ENCODE measurements at regions not wholly inside any gene's neighbourhood (a gene's known extent, or its start where the extent isn't known, plus 50 kb on each side); places are given as distances from the start of the nearest gene placed in this dataset.
A peak's percentile ranks its signal among the peaks of the same experiment; 100 is the strongest.

- DNase-seq (ENCODE audit: low spot score), result no peak
These were observed 249.3 kb upstream of the TGFBR2 start for GRCh38 chr3:30356866-30357753.

GRCh38 chr3:30357897-30358296, 248.5 kb upstream of the TGFBR2 start:
- no peak for DNase-seq (ENCODE audit: low spot score)

DNA sequence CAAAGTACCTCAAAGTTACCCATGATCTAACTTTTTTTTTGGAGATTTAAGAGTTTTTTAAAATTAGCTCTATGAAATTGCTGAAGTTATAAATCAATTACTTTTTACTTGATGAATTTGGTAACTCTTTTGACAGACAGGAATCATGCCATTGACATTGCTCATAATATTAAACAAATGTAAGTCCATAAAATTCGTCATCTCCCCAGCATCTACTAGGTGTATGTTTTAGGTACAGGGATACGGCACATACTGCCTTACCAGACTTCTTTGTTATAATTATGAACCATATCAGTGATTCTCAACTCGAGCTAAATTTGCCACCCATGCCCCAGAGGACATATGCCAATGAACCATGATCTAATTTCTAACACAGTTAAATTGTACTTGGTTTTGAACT, 247.5 kb upstream of the TGFBR2 start:
- DNase-seq (ENCODE audit: low spot score), result no peak

DNA sequence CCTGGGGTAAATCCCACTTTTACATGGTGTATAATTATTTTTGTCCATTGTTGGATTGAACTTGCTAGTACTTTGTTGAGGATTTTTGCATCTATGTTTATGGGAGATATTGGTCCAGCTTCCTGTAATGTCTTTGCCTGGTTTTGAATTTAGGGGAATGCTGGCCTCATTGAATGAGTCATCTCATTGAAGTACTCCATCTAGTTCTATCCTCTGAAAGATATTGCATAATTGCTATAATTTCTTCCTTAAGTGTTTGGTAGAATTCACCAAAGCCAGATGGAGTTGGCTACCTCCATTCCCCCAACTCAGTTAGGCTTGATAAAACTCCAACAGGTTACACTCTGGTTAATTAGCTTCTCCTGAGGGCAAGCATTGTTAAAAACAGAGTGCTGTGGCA, 237.4 kb upstream of the TGFBR2 start:
- peak; percentile 58 for DNase-seq (ENCODE audit: low spot score)

GRCh38 chr3:30370681-30371271, 235.6 kb upstream of the TGFBR2 start:
- peak; percentile 19 for DNase-seq (ENCODE audit: low spot score)

DNA sequence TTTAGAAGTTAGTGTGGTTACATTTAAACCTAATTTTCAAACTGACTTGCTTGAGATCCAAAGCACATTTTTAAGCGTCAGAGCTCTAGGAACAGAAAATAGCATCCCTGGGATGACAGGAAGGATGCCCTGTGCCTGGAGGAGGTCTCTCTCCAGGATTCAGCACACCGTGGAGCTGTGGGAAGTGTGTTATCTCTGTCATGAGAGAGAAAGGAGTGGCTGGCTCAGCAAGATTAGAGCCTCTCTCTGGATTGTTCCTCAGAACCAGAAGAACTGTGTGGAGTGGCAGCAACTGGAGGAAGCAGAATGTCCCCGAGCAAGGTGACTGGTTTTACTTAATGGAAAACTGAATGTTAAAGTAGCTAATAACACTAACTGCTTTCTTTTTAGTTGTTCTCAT, 233.6 kb upstream of the TGFBR2 start:
- DNase-seq (ENCODE audit: low spot score), result no peak

DNA sequence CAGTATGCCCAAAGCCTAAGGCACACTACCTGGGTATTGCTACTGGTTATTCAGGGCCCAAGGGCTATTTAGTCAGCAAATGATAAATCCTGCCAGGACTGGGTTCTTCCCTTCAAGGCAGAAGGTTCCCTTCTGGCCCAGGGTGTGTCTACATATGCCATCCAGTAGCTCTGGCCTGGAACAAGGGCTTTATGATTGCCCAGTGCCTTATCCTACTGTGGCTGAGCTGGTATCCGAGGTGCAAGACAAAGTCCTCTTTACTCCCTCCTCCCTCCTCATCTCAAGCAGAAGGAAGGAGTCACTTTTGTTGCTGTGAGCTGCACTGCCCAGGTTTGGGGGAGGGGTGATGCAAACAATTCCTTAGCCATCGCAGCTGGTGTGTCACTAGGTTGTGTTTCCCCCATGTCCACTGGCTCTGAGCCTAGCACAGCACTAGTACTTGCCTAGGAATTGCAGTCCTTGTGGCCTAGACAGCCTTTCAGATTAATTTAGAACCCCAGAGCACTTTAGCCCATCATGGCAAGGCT, 221.8 kb upstream of the TGFBR2 start:
- no peak for DNase-seq (ENCODE audit: low spot score)

DNA sequence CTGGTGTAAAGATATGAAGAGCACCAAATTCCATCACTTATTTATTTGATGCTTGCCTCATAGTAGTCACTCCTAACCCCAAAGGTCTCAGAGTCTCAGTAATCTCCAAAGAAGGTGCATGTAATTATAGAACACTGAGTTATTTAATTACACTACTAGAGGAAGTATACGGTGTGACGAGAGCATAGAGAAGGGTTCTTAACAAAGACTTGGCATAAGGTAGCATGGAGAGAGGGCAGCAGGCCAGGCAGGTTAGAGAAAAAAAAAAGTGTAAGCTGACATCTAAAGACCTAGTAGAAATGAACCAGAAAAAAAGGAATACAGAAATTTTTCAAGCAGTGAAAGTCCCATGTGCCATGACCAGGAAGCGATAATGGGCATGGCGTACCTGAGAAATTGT, 213.3 kb upstream of the TGFBR2 start:
- no peak for DNase-seq (ENCODE audit: low spot score)

- no peak for DNase-seq (ENCODE audit: low spot score)
These were observed 209.4 kb upstream of the TGFBR2 start for GRCh38 chr3:30397030-30397429.

- no peak for DNase-seq (ENCODE audit: low spot score)
These were observed 206.8 kb upstream of the TGFBR2 start for GRCh38 chr3:30399394-30400181.

GRCh38 chr3:30400926-30401325, 205.5 kb upstream of the TGFBR2 start:
- DNase-seq (ENCODE audit: low spot score), result no peak

DNA sequence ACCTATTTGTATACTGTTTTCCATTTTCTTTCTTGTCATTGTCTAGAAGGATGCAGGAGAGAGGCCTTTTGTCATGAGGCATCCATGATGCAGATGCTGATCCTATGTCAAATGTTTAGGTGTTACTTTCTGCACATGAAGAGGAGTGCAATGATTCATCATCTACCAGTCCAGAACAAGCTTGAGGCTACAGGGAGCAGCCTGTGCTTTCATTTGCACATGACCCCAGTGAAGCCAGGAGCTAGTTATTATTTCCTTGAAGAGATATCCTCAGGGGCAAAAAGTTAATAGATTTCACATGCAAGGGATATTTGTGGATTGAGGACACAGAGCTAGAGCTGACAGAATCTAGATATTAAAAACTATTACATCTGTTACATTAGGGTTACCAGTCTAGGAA, 204.4 kb upstream of the TGFBR2 start:
- peak; percentile 9 for DNase-seq (ENCODE audit: low spot score)

DNA sequence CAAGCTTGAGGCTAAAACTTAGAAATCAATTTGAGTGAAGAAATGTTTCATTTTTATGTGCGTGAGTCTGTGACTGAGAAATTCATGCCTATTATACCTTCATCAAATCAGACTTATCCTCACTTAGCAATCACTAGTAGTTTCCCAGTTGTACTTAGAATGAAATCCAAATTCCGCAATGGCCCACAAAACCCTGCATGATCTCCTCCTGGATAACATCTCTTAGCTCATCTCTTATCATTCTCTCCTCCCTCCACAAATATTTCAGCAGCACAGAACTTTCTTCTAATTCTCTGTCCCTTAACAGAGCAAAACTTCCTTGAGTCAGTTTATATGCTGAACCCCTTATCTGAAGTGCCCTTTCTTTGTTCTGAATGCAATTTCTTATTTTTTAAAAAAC, 198.8 kb upstream of the TGFBR2 start:
- DNase-seq (ENCODE audit: low spot score), result no peak

- no peak for DNase-seq (ENCODE audit: low spot score)
These were observed 198.3 kb upstream of the TGFBR2 start for GRCh38 chr3:30408105-30408557.

DNA sequence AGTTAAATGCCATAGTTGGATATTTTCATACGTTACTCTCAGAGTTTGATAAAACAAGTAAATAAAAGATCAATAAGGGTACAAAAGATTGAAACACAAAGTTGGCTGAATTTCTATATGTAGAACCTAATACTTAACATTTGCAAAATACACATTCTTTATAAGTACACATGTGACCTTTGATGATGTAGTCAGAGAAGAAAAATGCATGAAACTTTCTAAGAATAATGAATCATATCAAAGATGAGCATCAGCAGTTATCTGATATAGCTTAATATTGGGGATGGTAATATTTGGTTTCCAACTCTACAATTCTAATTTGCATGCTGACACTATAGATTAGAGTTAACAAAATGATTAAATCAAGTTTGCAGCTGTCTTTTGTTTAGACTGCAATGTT, 188.0 kb upstream of the TGFBR2 start:
- peak; percentile 9 for DNase-seq (ENCODE audit: low spot score)

GRCh38 chr3:30421266-30421665, 185.1 kb upstream of the TGFBR2 start:
- peak; percentile 36 for DNase-seq (ENCODE audit: low spot score)

- DNase-seq (ENCODE audit: low spot score), result peak; percentile 77
These were observed 180.0 kb upstream of the TGFBR2 start for GRCh38 chr3:30426293-30426993.

DNA sequence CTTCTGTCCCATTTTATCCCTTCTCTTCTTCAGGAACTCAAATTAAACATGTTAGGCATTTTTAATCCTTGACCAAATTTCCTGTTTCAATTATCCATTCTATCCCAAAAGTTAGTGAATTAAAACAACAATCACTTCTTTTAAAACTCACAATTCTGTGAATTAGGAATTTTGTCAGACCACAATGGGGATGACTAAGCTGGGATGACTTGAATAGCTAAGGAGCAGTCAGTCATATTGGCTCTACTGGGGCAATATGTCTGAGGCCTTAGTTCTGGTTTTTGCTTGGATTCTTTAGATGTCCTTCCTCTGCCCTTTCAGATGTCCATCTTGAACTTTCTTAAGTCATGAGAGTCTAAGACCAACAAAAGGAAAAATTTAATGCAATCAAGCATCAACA, 178.2 kb upstream of the TGFBR2 start:
- DNase-seq (ENCODE audit: low spot score), result peak; percentile 49

GRCh38 chr3:30435861-30436331, 170.5 kb upstream of the TGFBR2 start:
- peak; percentile 4 for DNase-seq (ENCODE audit: low spot score)

DNA sequence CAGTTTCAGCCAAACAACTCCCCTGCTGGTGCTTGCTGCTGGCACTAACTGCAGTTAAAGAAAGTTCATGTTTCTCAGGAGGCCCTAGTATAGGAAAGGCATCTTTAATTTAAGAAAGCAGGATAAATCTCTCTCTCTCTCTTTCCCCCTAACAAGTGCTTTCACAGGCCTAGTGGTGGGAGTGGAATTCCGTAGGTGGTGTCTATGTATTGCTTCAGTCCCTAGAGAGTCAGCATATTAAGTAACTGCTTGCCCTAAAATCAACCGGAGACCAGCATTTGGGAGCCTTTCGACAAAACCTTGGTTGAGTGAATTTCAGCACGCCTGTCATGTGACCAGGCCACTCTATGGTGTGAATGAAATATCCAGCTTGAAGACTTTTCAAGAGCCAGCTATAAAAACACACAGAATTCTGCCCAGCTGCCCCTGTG, 169.2 kb upstream of the TGFBR2 start:
- DNase-seq (ENCODE audit: low spot score), result peak; percentile 35

DNA sequence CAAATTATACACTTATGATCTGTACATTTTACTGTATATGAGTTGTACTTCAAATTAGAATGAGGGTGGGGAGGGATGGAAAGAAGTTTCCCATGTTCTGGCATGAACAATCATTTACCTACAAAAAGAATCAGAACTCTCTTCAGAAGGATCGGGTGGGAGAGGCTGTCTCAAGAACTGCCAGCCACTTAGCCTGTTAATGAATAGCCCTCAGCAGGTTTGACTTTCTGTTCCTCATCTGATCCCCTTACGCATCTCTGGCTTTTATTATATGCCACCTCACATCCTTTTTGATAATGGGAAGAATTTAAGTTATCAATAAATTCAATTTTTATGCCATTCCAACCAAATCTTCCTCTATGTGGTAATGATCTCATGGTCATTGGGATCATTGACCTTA, 168.3 kb upstream of the TGFBR2 start:
- DNase-seq (ENCODE audit: low spot score), result no peak

All from GM03348 (cell line).